GM19463 (cell line): ENCODE measurements at regions not wholly inside any gene's neighbourhood (a gene's known extent, or its start where the extent isn't known, plus 50 kb on each side); places are given as distances from the start of the nearest gene placed in this dataset.
"Not testable (repeated sequence)": the region's sequence is repeated elsewhere in the genome, so short reads cannot be mapped to it uniquely, and the experiment has no call there.

Source experiments
- ATAC-seq: cut with Tn5 transposase; IDR thresholded peaks from one replicate; pipeline ENCODE4 v1.9.1; 2021; ENCODE audit warnings: mild to moderate bottlenecking, moderate library complexity; ENCODE audit not compliant: unreplicated experiment

DNA sequence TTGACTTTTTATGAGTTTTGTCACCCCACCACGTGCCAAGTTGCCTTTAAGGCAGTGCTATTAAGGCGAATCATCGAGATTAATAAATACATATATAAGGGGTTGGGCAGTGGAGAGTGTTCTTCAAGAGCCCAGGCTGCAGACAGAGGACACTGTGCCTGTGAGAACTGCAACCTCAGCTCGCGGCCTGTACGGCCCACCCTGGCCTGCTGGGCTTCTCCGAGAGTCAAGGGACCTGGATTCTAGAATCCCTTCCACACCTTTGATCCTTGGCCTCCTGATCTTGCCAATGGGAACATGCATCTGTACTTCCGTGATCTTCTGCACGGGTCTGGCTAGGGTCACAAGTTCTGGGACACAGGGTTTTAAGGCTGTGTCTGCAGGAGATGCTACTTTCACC is 54.5 kb downstream of the IRX5 start:
- no peak for ATAC-seq

DNA sequence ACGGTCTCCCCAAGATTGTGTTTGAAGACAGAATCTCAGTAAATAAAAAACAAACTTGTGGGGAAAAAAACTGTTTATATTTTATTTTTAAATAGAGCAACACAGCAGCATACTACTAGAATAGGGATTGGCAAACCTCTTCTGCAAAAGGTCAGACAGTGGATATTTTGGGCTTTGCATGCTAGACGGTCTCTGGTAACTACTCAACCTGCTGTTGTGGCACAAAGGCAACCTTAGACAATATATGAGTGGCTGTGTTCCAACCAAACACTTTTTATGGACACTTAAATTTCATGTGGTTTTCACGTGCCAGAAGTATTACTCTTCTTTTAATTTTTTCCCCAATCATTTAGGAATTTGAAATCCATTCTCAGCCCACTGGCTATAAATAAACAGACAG is 55.0 kb downstream of the IRX5 start:
- ATAC-seq, result no peak

DNA sequence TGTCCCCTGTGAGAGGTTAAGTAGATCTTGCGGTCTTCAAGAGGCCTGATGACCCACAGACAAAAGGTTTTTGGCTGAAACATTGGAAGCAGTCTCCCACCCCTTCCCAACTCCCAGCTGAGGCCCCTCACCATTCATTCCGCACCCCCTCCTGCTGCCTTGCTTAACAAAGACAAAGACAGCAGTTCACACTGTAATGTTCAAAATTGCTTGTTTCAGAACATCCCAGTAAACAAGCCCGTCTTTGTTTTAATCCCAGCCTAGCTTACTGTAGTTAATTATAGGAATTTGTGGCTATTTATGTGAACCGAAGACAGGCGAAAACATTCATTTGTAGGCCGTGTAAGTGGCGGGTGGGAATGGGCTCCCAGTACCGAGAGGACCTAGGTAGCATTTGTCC is 55.7 kb downstream of the IRX5 start:
- ATAC-seq, result no peak

DNA sequence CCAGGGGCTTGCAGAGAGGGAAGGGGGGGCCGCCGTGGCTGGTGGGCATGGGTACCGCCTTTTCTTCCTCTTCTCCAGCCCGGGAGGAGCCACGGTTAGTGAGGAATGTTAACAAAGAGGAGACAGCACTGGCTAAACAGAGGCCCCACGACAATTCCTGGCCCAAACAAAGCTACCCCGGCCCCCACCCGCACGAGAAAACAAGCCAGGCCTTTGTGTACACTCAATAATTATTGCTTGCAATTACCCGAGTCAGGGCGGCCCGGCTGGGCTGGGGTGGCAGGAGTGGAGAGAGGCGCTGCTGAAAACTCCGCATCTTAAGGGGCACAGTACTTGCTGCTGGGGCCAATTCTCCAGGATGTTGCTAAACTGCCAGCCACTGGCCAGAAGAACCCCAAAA is 56.4 kb downstream of the IRX5 start:
- no peak for ATAC-seq

DNA sequence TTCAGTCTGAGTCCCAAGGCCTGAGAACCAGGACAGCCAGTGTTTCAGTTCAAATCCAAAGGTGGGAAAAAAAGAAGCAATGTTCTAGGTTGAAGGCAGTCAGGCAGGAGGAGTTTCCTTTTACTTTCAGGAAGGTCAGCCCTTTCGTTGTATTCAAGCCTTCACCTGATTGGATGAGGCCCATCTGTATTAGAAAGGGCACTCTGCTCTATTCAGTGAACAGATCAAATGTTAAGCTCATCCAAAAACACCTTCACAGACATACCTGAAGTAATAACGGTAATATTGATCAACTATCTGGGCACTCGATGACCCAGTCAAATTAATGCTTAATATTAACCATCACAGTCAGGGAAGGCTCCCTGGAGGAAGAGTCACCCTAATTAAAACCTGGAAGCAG is 60.9 kb downstream of the IRX5 start:
- no peak for ATAC-seq

DNA sequence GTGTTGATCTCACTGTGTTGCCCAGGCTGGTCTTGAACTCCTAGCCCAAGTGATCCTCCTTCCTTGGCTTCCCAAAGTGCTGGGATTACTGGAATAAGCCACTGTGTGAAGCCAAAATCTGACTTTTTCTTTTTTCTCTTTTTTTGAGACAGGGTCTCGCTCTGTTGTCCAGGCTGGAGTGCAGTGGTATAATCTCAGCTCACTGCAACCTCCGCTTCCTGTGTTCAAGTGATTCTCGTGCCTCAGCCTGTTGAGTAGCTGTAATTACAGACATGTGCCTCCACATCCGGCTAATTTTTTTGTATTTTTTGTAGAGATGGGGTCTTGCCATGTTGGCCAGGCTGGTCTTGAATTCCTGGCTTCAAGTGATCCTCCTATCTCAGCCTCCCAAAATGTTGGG is 61.3 kb downstream of the IRX5 start:
- not testable (repeated sequence) for ATAC-seq

DNA sequence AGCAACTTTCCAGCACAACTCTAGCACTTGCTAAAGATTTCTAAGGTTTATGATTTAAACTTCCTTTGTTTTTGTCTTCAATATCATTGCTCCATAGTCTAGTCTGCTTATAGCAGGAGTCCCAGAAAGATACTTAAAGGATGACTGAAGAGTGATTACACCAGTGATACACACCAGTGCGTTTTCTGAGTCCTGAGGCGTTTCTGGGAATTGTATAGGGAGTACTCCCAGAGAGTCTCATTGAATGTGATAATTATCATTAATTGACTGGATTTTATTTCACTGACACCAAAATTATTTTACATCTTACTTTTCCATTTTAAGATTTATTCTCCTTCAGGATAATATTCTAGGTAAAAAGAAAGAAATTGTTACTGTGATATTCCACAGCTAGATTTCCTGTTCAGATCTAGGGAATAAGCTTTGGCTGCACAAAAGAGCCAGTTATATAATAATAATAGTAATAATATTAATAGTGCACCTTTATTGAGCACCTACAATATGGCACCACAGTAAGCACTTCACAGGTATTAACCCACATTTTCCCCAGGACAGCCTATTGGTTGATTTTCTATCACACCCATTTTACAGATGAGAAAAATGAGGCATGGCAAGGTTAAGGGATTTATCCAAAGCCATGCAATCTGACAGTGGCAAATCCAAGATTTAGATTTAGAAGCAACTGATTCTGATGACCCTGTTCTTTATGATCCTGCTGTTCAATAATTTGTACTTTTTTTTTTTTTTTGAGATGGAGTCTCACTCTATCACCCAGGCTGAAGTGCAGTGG is 62.6 kb downstream of the IRX5 start:
- no peak for ATAC-seq

DNA sequence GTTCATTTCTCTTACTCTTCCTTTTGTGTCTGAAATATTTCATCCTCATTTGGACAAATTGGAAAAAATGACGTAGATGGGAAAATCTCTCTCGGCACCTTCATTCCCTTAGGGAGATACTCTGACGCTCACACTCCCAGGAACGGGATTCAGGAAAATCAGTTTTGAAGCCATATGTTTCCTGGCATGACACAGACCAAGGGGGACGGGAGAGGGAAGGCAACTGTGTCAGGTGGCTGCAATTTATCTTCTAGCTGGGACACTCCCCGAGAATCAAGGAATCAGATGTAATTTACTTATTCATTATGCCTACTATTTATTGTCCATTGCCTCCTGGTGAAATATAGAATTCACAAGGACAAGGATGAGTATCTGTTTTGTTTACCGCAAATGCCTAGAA is 65.5 kb downstream of the IRX5 start:
- ATAC-seq, result no peak

DNA sequence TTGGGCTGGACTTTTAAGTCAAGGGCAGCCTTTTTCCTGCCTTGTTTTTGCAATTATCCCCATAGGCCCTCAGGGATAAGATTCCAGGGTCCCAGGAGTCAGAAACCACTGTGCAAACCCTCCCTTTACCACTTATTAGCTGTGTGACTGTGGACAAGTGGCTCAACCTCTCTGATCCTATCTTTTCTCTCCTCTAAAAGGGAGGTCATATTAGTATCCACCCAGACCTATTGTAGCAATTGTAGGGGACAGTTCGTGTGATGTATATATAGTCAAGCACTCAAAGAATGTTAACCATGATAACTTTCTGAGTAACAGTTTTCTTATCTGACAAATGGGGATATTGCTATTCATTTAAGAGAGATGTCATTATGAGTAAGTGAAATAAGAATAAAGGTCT is 68.2 kb downstream of the IRX5 start:
- no peak for ATAC-seq

DNA sequence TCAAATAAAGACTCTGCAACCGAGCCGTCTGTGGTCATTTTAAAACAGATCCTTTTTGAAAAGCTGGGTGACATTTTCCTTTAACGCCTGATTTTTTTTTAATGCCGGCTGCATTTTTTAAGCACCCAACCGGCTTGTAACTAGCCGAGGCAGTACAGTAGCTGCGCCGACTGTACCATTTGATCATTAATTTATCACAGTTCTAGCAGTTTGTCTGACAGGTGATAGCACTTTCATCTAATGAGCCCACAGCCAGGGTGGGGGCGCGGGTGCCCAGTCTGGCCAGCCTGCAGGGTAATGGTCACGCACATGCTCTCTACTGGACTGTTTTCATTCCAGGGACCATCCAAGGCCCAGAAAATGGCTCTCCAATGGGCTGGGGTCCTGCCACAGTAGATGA is 68.8 kb downstream of the IRX5 start:
- ATAC-seq, result no peak

DNA sequence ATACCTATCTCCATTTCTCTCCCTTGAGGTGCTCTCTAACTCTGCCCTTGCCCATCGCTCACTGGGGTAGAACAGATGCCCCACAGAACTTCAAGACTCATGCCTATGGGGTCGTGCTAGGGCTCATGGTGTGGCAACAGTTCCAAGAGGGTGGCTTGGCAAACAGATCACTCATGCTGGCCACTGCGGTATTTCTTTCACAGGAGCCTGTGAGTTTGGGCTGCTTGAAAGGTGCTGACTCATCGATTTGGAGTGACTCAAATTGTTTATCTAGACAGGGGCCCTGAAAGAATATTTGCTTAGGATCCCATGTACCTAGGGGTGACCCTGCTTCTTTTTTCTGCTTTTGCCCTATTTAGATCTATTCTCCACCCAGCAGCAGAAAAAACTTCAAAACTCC is 69.9 kb downstream of the IRX5 start:
- ATAC-seq, result no peak

DNA sequence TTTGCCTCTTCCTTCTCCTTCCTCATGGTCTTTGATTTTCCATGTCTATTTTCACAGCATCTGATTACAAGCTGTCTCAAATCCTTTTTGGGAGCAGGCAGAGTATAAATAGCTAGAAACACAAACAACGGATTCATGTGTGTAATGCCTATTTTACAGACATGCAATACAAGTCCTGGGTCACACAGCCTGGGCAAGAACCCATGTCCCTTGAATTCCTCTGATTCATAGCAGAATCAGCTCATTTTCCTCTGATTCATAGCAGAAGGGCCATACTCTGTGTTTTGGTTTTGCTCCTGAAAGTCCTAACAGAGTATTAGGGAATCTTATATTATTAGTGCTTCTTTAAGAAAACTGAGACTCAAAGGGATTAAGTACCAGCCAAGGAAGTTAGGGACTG is 71.3 kb downstream of the IRX5 start:
- no peak for ATAC-seq

DNA sequence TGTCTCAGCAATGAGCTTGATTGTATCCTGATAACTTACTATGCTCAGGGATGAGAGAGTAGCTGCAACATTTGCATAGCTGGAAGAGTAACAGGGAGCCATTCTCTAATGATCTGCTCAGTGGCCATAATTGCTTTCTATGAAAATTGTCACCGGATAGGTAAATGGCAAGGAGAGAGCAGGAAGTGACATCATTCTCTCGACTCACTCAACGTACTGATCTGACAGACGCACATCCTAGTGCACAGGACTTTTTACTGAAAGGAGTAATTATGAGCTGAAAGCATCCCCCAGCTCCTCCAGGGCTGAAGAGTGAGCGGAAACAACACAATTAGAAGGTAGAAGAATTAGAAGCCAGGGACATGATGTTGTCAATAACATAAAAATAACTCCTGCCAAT is 71.8 kb downstream of the IRX5 start:
- no peak for ATAC-seq

DNA sequence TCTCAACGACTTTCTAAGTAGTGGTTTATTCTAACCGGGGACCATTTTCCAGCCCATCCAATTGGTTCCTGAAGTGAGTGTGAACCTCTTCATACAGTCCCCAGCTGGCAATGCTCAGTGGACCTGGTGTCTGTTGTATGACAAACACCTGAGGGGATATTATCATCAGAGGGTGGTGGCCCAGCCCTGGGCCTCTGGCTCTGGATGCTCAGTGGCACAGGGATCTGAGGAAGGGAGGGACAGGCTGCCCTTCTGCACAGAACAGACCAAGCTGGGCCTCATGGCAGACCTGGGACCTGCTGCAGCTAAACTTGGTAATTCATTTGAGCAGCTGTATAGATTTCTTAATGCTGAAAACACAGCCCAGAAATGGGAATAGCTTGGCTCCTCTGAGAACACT is 72.6 kb downstream of the IRX5 start:
- ATAC-seq, result no peak

DNA sequence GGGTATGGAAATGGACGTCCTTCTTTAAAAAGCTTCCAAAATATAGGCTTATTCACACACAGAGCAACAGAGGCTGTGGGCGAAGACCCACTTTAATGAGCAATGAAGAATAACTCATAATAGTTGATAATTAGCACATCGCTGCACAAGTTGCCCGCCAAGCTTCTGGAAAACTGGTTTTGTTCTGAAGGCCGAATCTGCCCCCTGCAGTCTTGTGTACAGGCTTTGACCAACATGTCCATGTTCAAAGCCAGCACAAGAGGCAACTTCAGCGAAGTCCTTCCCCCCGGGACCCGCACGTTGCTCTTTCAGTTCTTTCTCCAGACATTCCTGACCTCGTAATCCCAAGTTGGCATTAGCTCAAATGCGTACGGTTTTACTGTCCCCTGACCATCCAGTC is 73.3 kb downstream of the IRX5 start:
- ATAC-seq, result no peak

DNA sequence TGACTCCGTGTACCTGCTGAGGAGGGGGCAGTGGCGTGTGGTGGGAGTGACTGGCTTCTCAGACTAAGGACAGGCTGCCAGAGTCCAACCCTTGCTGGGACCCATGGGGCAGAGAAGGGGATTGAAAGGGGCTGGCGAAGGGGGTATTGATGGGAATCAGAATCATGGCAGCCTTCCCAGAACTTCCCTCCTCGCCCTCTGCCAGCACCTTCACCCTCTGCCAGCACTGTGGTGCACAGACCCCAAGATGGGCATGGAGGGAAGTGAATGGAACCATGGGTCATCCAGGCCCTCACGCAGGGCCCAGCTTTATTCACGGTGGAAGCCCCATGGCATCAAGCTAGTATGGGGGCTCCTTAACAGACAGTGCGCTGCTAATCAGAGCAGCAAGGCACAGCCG is 76.8 kb downstream of the IRX5 start:
- no peak for ATAC-seq

DNA sequence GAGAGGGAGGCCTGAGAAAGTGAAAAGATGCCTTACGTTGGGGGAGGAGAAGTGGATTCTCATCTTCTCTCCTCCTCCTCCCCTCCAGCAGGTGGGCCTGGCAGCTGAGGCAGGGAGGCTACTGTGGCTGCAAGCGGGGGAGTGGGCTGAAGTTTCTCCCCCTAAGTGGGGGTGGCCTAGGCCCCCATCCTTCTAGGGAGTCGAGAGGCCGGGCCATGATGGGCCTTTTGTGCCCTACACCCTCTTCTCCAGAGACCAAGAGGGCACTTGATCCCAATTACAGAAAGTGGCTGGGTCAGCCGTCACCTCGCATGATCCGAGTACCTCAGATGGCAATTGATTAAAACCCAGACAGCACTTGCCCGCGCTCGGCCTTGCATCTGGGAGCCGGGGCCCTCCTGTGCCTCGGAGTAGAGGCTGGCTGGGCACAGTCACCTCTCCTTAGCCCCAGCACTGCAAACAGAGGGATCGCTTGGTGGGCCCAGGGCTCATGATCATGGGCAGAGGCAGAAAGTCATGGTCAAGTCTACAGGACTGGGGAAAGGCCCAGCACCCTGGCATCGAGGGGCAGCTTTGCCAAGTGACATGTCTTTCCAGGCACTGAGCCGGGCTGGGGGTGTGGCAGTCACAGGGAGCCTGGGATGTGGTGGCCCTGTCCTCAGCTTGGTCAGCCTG is 78.3 kb downstream of the IRX5 start:
- no peak for ATAC-seq

DNA sequence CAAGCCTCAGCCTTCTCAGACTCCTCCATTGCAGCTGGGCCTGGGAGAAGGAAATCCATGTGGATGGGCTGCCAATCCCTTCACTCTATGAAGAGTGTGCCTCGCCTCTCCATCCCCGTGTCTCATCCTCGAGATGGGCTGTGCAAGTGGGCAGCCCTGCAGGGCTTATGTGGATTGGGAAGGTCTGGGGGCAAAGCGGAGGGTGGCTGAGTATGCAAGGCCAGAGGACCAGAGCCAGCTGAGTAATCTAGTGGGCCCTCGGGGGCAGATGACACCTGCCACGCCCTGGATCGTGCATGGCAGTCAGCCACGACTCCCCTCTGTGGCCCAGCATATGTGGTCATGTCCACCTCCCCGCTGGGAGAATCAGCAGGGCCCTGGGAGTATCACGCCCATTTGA is 78.9 kb downstream of the IRX5 start:
- no peak for ATAC-seq

DNA sequence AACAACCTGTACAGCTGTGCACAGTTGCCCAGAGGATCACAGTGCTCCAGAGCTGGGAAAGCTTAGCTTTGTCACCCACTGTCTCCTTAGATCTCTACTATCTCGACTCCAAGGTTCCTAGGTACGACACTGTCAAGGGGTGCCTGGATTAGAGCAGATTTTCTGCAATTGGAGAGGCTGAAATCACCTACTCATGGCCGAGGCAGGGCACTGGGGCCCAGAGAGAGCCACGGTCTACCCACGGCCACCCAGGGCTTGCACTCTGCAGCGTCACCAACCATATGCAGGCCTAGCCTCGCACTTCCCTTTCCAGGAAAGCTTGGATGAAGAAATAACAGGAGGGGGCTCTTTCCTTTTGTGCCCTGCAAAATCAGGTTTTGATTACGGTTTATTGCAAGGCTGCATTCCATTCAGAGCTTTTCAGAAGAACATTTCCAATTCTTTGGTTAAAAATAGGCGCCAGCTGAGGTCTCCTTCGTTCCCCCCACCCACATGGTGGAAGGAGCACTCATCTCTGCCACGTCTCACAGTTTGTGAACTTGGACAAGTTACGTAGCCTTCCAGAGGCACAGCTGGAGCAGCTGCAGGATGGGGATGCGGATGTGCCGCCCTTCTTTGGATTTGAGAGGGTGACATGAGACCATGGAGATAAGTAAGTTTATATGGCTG is 80.0 kb downstream of the IRX5 start:
- ATAC-seq, result no peak

DNA sequence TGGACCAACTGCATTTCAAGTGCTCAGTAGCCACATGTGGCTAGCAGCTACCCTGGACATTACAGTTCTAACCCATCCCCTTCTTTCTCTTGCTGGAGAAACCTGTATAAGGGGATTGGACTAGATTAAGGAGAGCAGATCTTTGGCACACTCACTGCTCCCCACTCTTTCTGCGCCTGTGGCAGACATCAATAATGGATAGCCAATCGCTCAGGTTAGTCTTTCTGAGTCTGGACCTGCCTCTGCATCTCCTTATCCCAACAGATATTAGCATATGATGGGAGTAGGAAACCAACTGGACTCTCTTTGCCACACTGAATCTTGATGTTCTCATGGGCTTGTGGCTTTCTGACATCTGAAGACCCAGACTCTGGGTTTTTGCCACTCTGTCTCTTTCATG is 81.7 kb downstream of the IRX5 start:
- ATAC-seq, result no peak

DNA sequence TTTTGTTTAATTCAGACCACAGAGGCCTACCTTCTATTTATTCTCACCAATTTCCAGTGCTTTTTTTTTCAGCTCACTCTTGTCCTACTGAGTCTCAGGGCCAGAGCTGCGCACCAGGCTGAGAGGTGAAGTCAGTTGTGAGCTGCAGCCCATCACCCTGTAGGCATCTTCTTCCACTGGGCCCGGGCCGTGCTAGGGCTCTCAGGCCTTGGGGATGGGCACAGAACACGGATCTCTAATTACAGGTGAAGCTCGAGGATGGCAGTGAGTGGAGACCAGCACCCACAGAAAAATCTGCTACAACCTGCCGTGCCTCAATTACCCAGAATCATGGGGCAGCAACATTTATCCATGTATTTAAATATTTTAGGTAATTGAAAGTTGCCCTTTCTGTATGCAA is 82.1 kb downstream of the IRX5 start:
- no peak for ATAC-seq

DNA sequence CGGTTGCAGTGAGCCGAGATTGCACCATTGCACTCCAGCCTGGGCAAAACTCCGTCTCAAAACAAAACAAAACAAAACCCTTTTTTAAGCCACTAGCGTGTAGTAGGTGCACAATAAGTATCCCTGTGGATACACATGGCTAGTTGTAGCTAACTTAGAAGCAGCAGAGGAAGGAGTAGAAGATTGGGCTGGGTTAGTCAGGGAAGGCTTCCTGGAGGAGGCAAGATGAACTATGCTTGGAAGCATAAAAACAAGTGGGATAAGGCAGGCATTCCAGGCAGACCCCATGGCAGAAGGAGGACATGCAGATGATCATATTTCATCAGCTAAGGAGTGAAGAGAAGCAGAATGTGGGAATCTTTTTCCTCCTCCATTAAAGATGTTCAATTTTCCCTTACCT is 83.4 kb downstream of the IRX5 start:
- no peak for ATAC-seq
